DOHH2 (cell line): ENCODE measurements at regions not wholly inside any gene's neighbourhood (a gene's known extent, or its start where the extent isn't known, plus 50 kb on each side); places are given as distances from the start of the nearest gene placed in this dataset.

Experiments used
- EZH2phosphoT487 ChIP-seq: fragments of 200-600 bp; sonication (generic); IDR thresholded peaks from 2 replicates; pipeline ENCODE4 v1.6.1; 2017; ENCODE audit warnings: borderline replicate concordance, mild to moderate bottlenecking, antibody characterized with exemption, low read length, moderate library complexity, mixed read lengths
- TF ChIP-seq, protein P1 (sequence below): fragments of 200-600 bp; sonication (generic); IDR thresholded peaks from one replicate; pipeline ENCODE4 v1.5.1; 2014; ENCODE audit warnings: antibody characterized with exemption, mild to moderate bottlenecking, low read depth, low read length; ENCODE audit not compliant: poor library complexity, severe bottlenecking

DNA sequence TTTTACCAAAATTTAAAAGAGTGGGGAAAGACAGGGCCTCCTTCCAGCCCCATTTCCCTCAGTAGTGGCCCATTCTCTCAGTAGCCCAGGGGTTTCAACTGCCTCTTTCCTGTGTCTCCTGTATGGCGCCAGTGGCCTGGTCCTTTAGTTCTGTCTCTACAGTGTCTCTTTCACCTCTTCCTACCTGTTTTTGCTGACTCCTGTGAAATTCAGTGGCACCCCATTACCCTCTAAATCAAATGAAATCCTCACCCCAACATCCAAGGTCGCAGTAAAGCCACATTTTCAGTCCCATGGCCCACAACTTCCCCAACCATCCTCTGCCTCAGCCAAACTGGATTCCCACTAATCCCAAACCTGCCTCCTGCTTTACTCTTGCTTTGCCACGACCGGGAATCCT is 200.7 kb downstream of the IPMK start:
- TF ChIP-seq, protein P1, sequence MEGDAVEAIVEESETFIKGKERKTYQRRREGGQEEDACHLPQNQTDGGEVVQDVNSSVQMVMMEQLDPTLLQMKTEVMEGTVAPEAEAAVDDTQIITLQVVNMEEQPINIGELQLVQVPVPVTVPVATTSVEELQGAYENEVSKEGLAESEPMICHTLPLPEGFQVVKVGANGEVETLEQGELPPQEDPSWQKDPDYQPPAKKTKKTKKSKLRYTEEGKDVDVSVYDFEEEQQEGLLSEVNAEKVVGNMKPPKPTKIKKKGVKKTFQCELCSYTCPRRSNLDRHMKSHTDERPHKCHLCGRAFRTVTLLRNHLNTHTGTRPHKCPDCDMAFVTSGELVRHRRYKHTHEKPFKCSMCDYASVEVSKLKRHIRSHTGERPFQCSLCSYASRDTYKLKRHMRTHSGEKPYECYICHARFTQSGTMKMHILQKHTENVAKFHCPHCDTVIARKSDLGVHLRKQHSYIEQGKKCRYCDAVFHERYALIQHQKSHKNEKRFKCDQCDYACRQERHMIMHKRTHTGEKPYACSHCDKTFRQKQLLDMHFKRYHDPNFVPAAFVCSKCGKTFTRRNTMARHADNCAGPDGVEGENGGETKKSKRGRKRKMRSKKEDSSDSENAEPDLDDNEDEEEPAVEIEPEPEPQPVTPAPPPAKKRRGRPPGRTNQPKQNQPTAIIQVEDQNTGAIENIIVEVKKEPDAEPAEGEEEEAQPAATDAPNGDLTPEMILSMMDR = no peak
- TF ChIP-seq EZH2phosphoT487 = no peak
